COLO668 (cell line): ENCODE measurements at regions not wholly inside any gene's neighbourhood (a gene's known extent, or its start where the extent isn't known, plus 50 kb on each side); places are given as distances from the start of the nearest gene placed in this dataset.
A peak's percentile ranks its signal among the peaks of the same experiment; 100 is the strongest.
"Not testable (repeated sequence)": the region's sequence is repeated elsewhere in the genome, so short reads cannot be mapped to it uniquely, and the experiment has no call there.

Source experiments
- DNase-seq: peaks from one replicate; lab custom pipeline; 2025; ENCODE audit not compliant: unreplicated experiment; lab: John Stamatoyannopoulos, UW

GRCh38 chr6:15935661-15936060 lies 193.2 kb upstream of the MYLIP start:
- no peak for DNase-seq

GRCh38 chr6:15931697-15932096 lies 197.2 kb upstream of the MYLIP start:
- not testable (repeated sequence) for DNase-seq

GRCh38 chr6:15930207-15930606 lies 198.7 kb upstream of the MYLIP start:
- no peak for DNase-seq

GRCh38 chr6:15929685-15930084 lies 199.2 kb upstream of the MYLIP start:
- no peak for DNase-seq

- DNase-seq, result no peak
These were observed 201.2 kb upstream of the MYLIP start for GRCh38 chr6:15927531-15928225.

GRCh38 chr6:15926256-15926655 lies 202.6 kb upstream of the MYLIP start:
- no peak for DNase-seq

- no peak for DNase-seq
These were observed 204.0 kb upstream of the MYLIP start for GRCh38 chr6:15924893-15925292.

- no peak for DNase-seq
These were observed 206.2 kb upstream of the MYLIP start for GRCh38 chr6:15922510-15923250.

GRCh38 chr6:15921243-15921642 lies 207.6 kb upstream of the MYLIP start:
- no peak for DNase-seq

GRCh38 chr6:15916581-15916980 lies 212.3 kb upstream of the MYLIP start:
- DNase-seq, result no peak

- no peak for DNase-seq
These were observed 213.2 kb upstream of the MYLIP start for GRCh38 chr6:15915508-15916178.

- no peak for DNase-seq
These were observed 214.3 kb upstream of the MYLIP start for GRCh38 chr6:15914553-15914952.

- no peak for DNase-seq
These were observed 215.3 kb upstream of the MYLIP start for GRCh38 chr6:15913573-15913972.

- no peak for DNase-seq
These were observed 216.1 kb upstream of the MYLIP start for GRCh38 chr6:15912505-15913400.

- DNase-seq, result no peak
These were observed 217.0 kb upstream of the MYLIP start for GRCh38 chr6:15911753-15912504.

- DNase-seq, result no peak
These were observed 219.4 kb upstream of the MYLIP start for GRCh38 chr6:15909290-15910070.

GRCh38 chr6:15908871-15909270 lies 220.0 kb upstream of the MYLIP start:
- no peak for DNase-seq

GRCh38 chr6:15907914-15908518 lies 220.9 kb upstream of the MYLIP start:
- peak; percentile 82 for DNase-seq
